Upper lobe of left lung (tissue), 6 donors: ENCODE measurements at regions not wholly inside any gene's neighbourhood (a gene's known extent, or its start where the extent isn't known, plus 50 kb on each side); places are given as distances from the start of the nearest gene placed in this dataset.

Experiments used
- ATAC-seq, 2 donors: fragments of 200-7000 bp; cut with Tn5 transposase; one replicate each; pipeline ENCODE4 v1.9.1; 2022; ENCODE audit warnings: mild to moderate bottlenecking in 2 of 2, moderate library complexity in 2 of 2; ENCODE audit not compliant: low FRiP score in 2 of 2
- DNase-seq, 2 donors: peaks; one replicate each; pipeline ENCODE4 v3.0.0-alpha.2; 2019 to 2020
- H3K27ac ChIP-seq, 4 donors: fragments of 200-600 bp; sonication (generic); one replicate each; pipeline ENCODE4 v1.5.1; 2016 to 2019
- H3K27me3 ChIP-seq, 4 donors: fragments of 200-600 bp; sonication (generic); one replicate each; pipeline ENCODE4 v1.5.1; 2017 to 2019
- H3K36me3 ChIP-seq, 4 donors: fragments of 200-600 bp; sonication (generic); one replicate each; pipeline ENCODE4 v1.5.1; 2016 to 2019
- H3K4me1 ChIP-seq, 4 donors: fragments of 200-600 bp; sonication (generic); one replicate each; pipeline ENCODE4 v1.5.1; 2018 to 2019
- H3K4me3 ChIP-seq, 4 donors: fragments of 200-600 bp; sonication (generic); one replicate each; pipeline ENCODE4 v1.5.1; 2017 to 2019; ENCODE audit warnings: mild to moderate bottlenecking in 2 of 4, moderate library complexity in 1 of 4
- H3K9me3 ChIP-seq, 4 donors: fragments of 200-600 bp; sonication (generic); one replicate each; pipeline ENCODE4 v1.5.1; 2018 to 2019
- CTCF ChIP-seq, 6 experiments: fragments of 450-650 bp in 4 of 6; fragments of 200-600 bp in 2 of 6; sonication (generic) in 2 of 6; IDR thresholded peaks; one replicate each; pipeline ENCODE4 v1.5.1; 2016 to 2019; ENCODE audit warnings: antibody characterized with exemption in 6 of 6
- EP300 ChIP-seq, 4 donors: sonication (generic); formaldehyde crosslinking; IDR thresholded peaks; one replicate each; pipeline ENCODE4 v1.5.1; 2017; ENCODE audit warnings: antibody characterized with exemption in 4 of 4, control low read depth in 2 of 4
- POLR2A ChIP-seq, 4 donors: fragments of 450-650 bp; IDR thresholded peaks; one replicate each; pipeline ENCODE4 v1.5.1; 2016 to 2017; ENCODE audit warnings: antibody characterized with exemption in 4 of 4, mild to moderate bottlenecking in 2 of 4
- POLR2AphosphoS5 ChIP-seq, 2 donors: sonication (generic); formaldehyde crosslinking; IDR thresholded peaks; one replicate each; pipeline ENCODE4 v1.5.1; 2017; ENCODE audit warnings: antibody characterized with exemption in 2 of 2
- WGBS, 2 donors: methylation state at CpG; one replicate each; pipeline ENCODE4 v1.1.5; 2017 to 2018; 5-methylcytosine and 5-hydroxymethylcytosine counted together
- donor health status: DM: no; HTN: no; CAD: no; lungs with moderate emphysema.
- donor health status: DM: no; HTN: yes; CAD: no; lungs with severe emphysema.

DNA sequence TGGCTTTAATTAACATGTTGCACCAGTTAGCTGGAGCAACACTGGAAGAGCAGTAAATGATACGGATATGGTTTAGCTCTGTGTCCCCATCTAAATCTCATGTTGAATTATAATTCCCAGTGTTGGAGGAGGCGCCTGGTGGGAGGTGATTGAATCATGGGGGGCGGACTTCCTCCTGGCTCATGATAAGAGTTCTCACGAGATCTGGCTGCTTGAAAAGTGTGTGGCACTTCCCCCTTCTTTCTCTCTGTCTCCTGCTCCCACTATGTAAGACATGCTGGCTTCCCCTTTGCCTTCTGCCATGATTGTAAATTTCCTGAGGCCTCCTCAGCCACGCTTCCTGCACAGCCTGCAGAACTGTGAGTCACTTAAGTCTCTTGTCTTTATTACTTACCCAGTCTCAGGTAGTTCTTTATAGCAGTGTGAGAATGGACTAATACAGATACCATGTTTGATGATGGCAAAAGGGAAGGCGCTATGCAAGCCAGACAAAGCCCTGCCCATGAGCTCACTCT, 963.6 kb downstream of the SOCS6 start:
- Histone ChIP-seq H3K36me3 (no peaks in the 10 kb centered on the region), H3K27ac (no peak overlapping the region), H3K9me3 (no peaks in the 10 kb centered on the region), H3K4me1 (no peaks in the 10 kb centered on the region), H3K4me3 (no peak overlapping the region), H3K27me3 (no peaks in the 10 kb centered on the region)
- 61 to 71% methylated on average over 6 of the region's 6 CpGs for WGBS, 2 donors
- TF ChIP-seq POLR2AphosphoS5 (IDR thresholded peaks at IDR 0.05) (no peak), CTCF (IDR thresholded peaks at IDR 0.05) (no peak), POLR2A (IDR thresholded peaks at IDR 0.05) (no peak), EP300 (IDR thresholded peaks at IDR 0.05) (no peak)
- ATAC-seq (no peak), DNase-seq (no peak)

DNA sequence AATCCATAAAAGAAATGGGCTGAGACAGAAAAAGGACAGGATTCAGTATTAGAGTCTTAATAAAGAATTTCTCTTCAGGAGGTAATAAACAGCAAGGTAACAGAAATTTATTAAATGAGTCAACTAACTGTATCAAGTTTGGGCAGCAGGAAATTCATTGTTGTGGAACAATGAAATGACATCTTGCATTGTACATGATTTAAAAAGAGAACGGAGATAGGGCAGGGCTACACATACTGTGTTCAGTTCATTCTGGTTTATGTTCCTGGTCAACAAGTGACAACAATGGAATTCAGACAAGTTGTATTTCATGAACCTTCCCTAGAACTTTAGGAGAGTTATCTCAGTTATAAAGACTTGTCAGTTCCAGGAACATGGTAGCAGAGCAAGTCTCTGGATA, 961.3 kb downstream of the SOCS6 start:
- Histone ChIP-seq H3K4me3 (no peak overlapping the region), H3K4me1 (no peaks in the 10 kb centered on the region), H3K36me3 (no peaks in the 10 kb centered on the region), H3K27ac (no peak overlapping the region), H3K27me3 (no peaks in the 10 kb centered on the region), H3K9me3 (no peaks in the 10 kb centered on the region)
- DNase-seq (no peak), ATAC-seq (no peak)
- 46 to 67% methylated on average over 1 of the region's 1 CpG for WGBS, 2 donors
- TF ChIP-seq CTCF (IDR thresholded peaks at IDR 0.05) (no peak), POLR2A (IDR thresholded peaks at IDR 0.05) (no peak), POLR2AphosphoS5 (IDR thresholded peaks at IDR 0.05) (no peak), EP300 (IDR thresholded peaks at IDR 0.05) (no peak)

- Histone ChIP-seq H3K4me3 (no peak overlapping the region), H3K36me3 (no peaks in the 10 kb centered on the region), H3K4me1 (no peaks in the 10 kb centered on the region), H3K27me3 (no peaks in the 10 kb centered on the region), H3K9me3 (no peaks in the 10 kb centered on the region), H3K27ac (no peak overlapping the region)
- DNase-seq, result no peak
- ATAC-seq, result no peak
- no peak for TF ChIP-seq EP300 (IDR thresholded peaks at IDR 0.05)
- TF ChIP-seq POLR2A (IDR thresholded peaks at IDR 0.05), result no peak
- TF ChIP-seq CTCF (IDR thresholded peaks at IDR 0.05), result no peak
- TF ChIP-seq POLR2AphosphoS5 (IDR thresholded peaks at IDR 0.05), result no peak
Measured at GRCh38 chr18:71249791-71250190, 960.9 kb downstream of the SOCS6 start.

DNA sequence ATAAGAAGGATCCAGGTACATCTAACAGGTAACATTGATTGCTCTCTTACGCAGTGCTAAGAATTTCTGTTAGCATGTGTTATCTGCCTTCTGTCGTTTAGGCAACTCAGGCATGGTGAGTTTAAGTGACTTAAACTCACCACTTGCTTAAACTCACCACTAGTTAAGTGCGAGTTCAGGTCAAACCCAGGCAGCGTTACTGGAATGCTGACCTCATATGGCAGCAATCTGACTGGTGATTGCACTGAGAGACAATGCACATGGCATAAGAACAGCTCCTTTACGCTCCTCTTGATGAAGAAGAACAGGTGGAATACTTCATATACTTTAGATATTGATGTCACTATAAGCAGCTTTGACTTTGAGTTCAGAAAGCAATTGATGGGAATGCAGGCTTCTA, 954.1 kb downstream of the SOCS6 start:
- WGBS, 2 donors, result 52 to 65% methylated on average over 5 of the region's 5 CpGs
- Histone ChIP-seq H3K27me3 (no peaks in the 10 kb centered on the region), H3K4me3 (no peak overlapping the region), H3K36me3 (no peaks in the 10 kb centered on the region), H3K27ac (no peak overlapping the region), H3K9me3 (no peaks in the 10 kb centered on the region), H3K4me1 (no peaks in the 10 kb centered on the region)
- no peak for TF ChIP-seq POLR2AphosphoS5 (IDR thresholded peaks at IDR 0.05)
- TF ChIP-seq EP300 (IDR thresholded peaks at IDR 0.05), result no peak
- no peak for TF ChIP-seq CTCF (IDR thresholded peaks at IDR 0.05)
- no peak for TF ChIP-seq POLR2A (IDR thresholded peaks at IDR 0.05)
- ATAC-seq (no peak), DNase-seq (no peak)

GRCh38 chr18:71238974-71239624, 950.3 kb downstream of the SOCS6 start:
- no peak for TF ChIP-seq POLR2A (IDR thresholded peaks at IDR 0.05)
- Histone ChIP-seq H3K36me3 (no peaks in the 10 kb centered on the region), H3K9me3 (no peaks in the 10 kb centered on the region), H3K27ac (no peak overlapping the region), H3K4me3 (no peak overlapping the region), H3K27me3 (no peaks in the 10 kb centered on the region), H3K4me1 (no peaks in the 10 kb centered on the region)
- DNase-seq (no peak), ATAC-seq (no peak)
- WGBS, 2 donors, result 63 to 71% methylated on average over 11 of the region's 11 CpGs
